ENCODE measurements at regions not wholly inside any gene's neighbourhood (a gene's known extent, or its start where the extent isn't known, plus 50 kb on each side); places are given as distances from the start of the nearest gene placed in this dataset.

GRCh38 chr1:232346844-232347243 lies 283.1 kb downstream of the SIPA1L2 start:
- TF ChIP-seq CTCF (IDR thresholded peaks at IDR 0.05), result no peak
- no peak for TF ChIP-seq POLR2A (IDR thresholded peaks at IDR 0.05)
- TF ChIP-seq EP300 (IDR thresholded peaks at IDR 0.05), result no peak
